GM23248 (cell line): ENCODE measurements at regions not wholly inside any gene's neighbourhood (a gene's known extent, or its start where the extent isn't known, plus 50 kb on each side); places are given as distances from the start of the nearest gene placed in this dataset.

Experiments used
- DNase-seq: peaks from one replicate; pipeline ENCODE4 v3.0.0-alpha.2; 2015
- H2AFZ ChIP-seq: fragments of 200-600 bp; sonication (generic); 2 replicates; pipeline ENCODE4 v1.6.1; 2016; ENCODE audit warnings: antibody characterized with exemption
- H3F3A ChIP-seq: fragments of 200-600 bp; sonication (generic); 2 replicates; pipeline ENCODE4 v1.6.1; 2016; ENCODE audit warnings: mild to moderate bottlenecking, antibody characterized with exemption, mixed run types; ENCODE audit not compliant: insufficient read depth
- H3K27ac ChIP-seq: fragments of 200-600 bp; sonication (generic); 2 replicates; pipeline ENCODE4 v1.5.1; 2016; ENCODE audit warnings: mild to moderate bottlenecking
- H3K27me3 ChIP-seq: fragments of 200-600 bp; sonication (generic); replicated peaks from 2 replicates; pipeline ENCODE4 v1.6.1; 2016; ENCODE audit warnings: mild to moderate bottlenecking; ENCODE audit not compliant: insufficient read depth
- H3K36me3 ChIP-seq: fragments of 200-600 bp; sonication (generic); 2 replicates; pipeline ENCODE4 v1.6.1; 2016; ENCODE audit warnings: low read depth, mild to moderate bottlenecking
- H3K4me1 ChIP-seq: fragments of 200-600 bp; sonication (generic); 2 replicates; pipeline ENCODE4 v1.6.1; 2016; ENCODE audit warnings: mild to moderate bottlenecking; ENCODE audit not compliant: insufficient read depth
- H3K4me2 ChIP-seq: fragments of 200-600 bp; sonication (generic); one replicate; pipeline ENCODE4 v1.6.1; 2016; ENCODE audit warnings: mild to moderate bottlenecking; ENCODE audit not compliant: unreplicated experiment
- H3K4me3 ChIP-seq: fragments of 200-600 bp; sonication (generic); 2 replicates; pipeline ENCODE4 v1.5.1; 2016; ENCODE audit warnings: mild to moderate bottlenecking
- H3K79me2 ChIP-seq: fragments of 200-600 bp; sonication (generic); 2 replicates; pipeline ENCODE4 v1.6.1; 2016; ENCODE audit warnings: mild to moderate bottlenecking; ENCODE audit not compliant: insufficient read depth
- H3K9ac ChIP-seq: fragments of 200-600 bp; sonication (generic); 2 replicates; pipeline ENCODE4 v1.6.1; 2016; ENCODE audit warnings: mild to moderate bottlenecking
- H3K9me2 ChIP-seq: fragments of 200-600 bp; sonication (generic); 2 replicates; pipeline ENCODE4 v1.6.1; 2016; ENCODE audit warnings: mixed run types, mild to moderate bottlenecking, moderate library complexity; ENCODE audit not compliant: insufficient read depth
- H3K9me3 ChIP-seq: fragments of 200-600 bp; sonication (generic); one replicate; pipeline ENCODE4 v1.6.1; 2017; ENCODE audit warnings: low read depth
- H4K20me1 ChIP-seq: fragments of 200-600 bp; sonication (generic); 2 replicates; pipeline ENCODE4 v1.6.0; 2016; ENCODE audit not compliant: insufficient read depth
- EZH2 ChIP-seq: fragments of 200-600 bp; sonication (generic); IDR thresholded peaks from 2 replicates; pipeline ENCODE4 v1.6.1; 2018; ENCODE audit warnings: antibody characterized with exemption, mild to moderate bottlenecking; ENCODE audit not compliant: insufficient read depth, poor library complexity, severe bottlenecking
- EZH2phosphoT487 ChIP-seq: fragments of 200-600 bp; sonication (generic); IDR thresholded peaks from 2 replicates; pipeline ENCODE4 v1.6.1; 2018; ENCODE audit warnings: antibody characterized with exemption, moderate library complexity, mild to moderate bottlenecking, low read depth; ENCODE audit not compliant: insufficient read depth
- WGBS, 2 experiments: methylation state at CpG; one replicate each; pipeline ENCODE4 v1.1.6; 2015 to 2017; ENCODE audit warnings: low lambda C conversion rate in 2 of 2, low coverage in 1 of 2; ENCODE audit errors: missing lambda C conversion rate in 2 of 2; 5-methylcytosine and 5-hydroxymethylcytosine counted together
- in situ Hi-C: fragments of 300-500 bp; cut with MboI; formaldehyde crosslinking; loops from 2 replicates; pipeline ENCODE4 v1.15.0; 2020

- Histone ChIP-seq H3K9me2 (no peaks in the 10 kb centered on the region), H3K4me2 (no peak overlapping the region), H3K27ac (no peak overlapping the region), H3K27me3 (no peaks in the 10 kb centered on the region), H3K4me3 (no peak overlapping the region), H4K20me1 (no peaks in the 10 kb centered on the region), H2AFZ (no peak overlapping the region), H3K9ac (no peak overlapping the region), H3K4me1 (no peaks in the 10 kb centered on the region), H3K79me2 (no peaks in the 10 kb centered on the region), H3K9me3 (no peaks in the 10 kb centered on the region), H3F3A (no peaks in the 10 kb centered on the region), H3K36me3 (no peaks in the 10 kb centered on the region)
- TF ChIP-seq EZH2phosphoT487, result no peak
- no peak for TF ChIP-seq EZH2
- DNase-seq, result no peak
- in situ Hi-C loops, result no loop called here
- WGBS, 2 experiments, result 22 to 26% methylated on average over 5 of the region's 5 CpGs
Measured at GRCh38 chr16:74046524-74046923, 250.1 kb upstream of the PSMD7 start.

GRCh38 chr16:74045513-74045912 is 251.1 kb upstream of the PSMD7 start:
- H3K4me2 ChIP-seq, result no peak overlapping the region
- no peak overlapping the region for H2AFZ ChIP-seq
- H3K27ac ChIP-seq, result no peak overlapping the region
- TF ChIP-seq EZH2phosphoT487 (no peak), EZH2 (no peak)
- 44 to 57% methylated on average over 3 of the region's 3 CpGs for WGBS, 2 experiments
- H4K20me1 ChIP-seq, result no peaks in the 10 kb centered on the region
- no peaks in the 10 kb centered on the region for H3K79me2 ChIP-seq
- no peaks in the 10 kb centered on the region for H3K9me3 ChIP-seq
- no peaks in the 10 kb centered on the region for H3K4me1 ChIP-seq
- no peaks in the 10 kb centered on the region for H3K9me2 ChIP-seq
- no peak overlapping the region for H3K4me3 ChIP-seq
- H3K27me3 ChIP-seq, result no peaks in the 10 kb centered on the region
- no peak overlapping the region for H3K9ac ChIP-seq
- H3K36me3 ChIP-seq, result no peaks in the 10 kb centered on the region
- no peaks in the 10 kb centered on the region for H3F3A ChIP-seq
- DNase-seq, result no peak
- in situ Hi-C loops, result no loop called here

GRCh38 chr16:74035816-74036215 is 260.8 kb upstream of the PSMD7 start:
- Histone ChIP-seq H3K9me3 (no peaks in the 10 kb centered on the region), H2AFZ (no peak overlapping the region), H3K9ac (no peak overlapping the region), H3K9me2 (no peaks in the 10 kb centered on the region), H3K36me3 (no peaks in the 10 kb centered on the region), H3K27ac (no peak overlapping the region), H3K27me3 (0 out of 2 replicates have a peak, but pooled peaks cover 7% of the 10 kb centered on the region), H3K4me3 (no peak overlapping the region), H3K79me2 (no peaks in the 10 kb centered on the region), H3F3A (no peaks in the 10 kb centered on the region), H4K20me1 (no peaks in the 10 kb centered on the region), H3K4me1 (no peaks in the 10 kb centered on the region), H3K4me2 (no peak overlapping the region)
- peak; percentile 30 for DNase-seq
- in situ Hi-C loops, result no loop called here
- TF ChIP-seq EZH2phosphoT487, result no peak
- TF ChIP-seq EZH2, result no peak
- 0% methylated on average over 1 of the region's 1 CpG for WGBS, 2 experiments

GRCh38 chr16:74034862-74035261 is 261.8 kb upstream of the PSMD7 start:
- peak; percentile 51 for DNase-seq
- 24 to 26% methylated on average over 4 of the region's 4 CpGs for WGBS, 2 experiments

GRCh38 chr16:74034200-74034599 is 262.4 kb upstream of the PSMD7 start:
- Histone ChIP-seq H2AFZ (no peak overlapping the region), H3K9ac (no peak overlapping the region), H4K20me1 (no peaks in the 10 kb centered on the region), H3K4me3 (no peak overlapping the region), H3K27ac (no peak overlapping the region), H3K4me1 (no peaks in the 10 kb centered on the region), H3K79me2 (no peaks in the 10 kb centered on the region), H3K27me3 (0 out of 2 replicates have a peak, but pooled peaks cover 7% of the 10 kb centered on the region), H3K9me2 (no peaks in the 10 kb centered on the region), H3F3A (no peaks in the 10 kb centered on the region), H3K9me3 (no peaks in the 10 kb centered on the region), H3K36me3 (no peaks in the 10 kb centered on the region), H3K4me2 (no peak overlapping the region)
- whole genome bisulfite sequencing, 2 experiments, result 16 to 20% methylated on average over 9 of the region's 9 CpGs
- DNase-seq, result no peak
- in situ Hi-C loops, result no loop called here
- no peak for TF ChIP-seq EZH2
- TF ChIP-seq EZH2phosphoT487, result no peak

More at GRCh38 chr16:74034862-74035261, 261.8 kb upstream of the PSMD7 start:
- H3F3A ChIP-seq, result no peaks in the 10 kb centered on the region
- TF ChIP-seq EZH2phosphoT487 (no peak), EZH2 (no peak)
- in situ Hi-C loops, result no loop called here
- no peaks in the 10 kb centered on the region for H3K4me1 ChIP-seq
- no peaks in the 10 kb centered on the region for H3K9me3 ChIP-seq
- H3K4me3 ChIP-seq, result no peak overlapping the region
- H4K20me1 ChIP-seq, result no peaks in the 10 kb centered on the region
- no peak overlapping the region for H3K4me2 ChIP-seq
- no peaks in the 10 kb centered on the region for H3K79me2 ChIP-seq
- H2AFZ ChIP-seq, result no peak overlapping the region
- H3K9ac ChIP-seq, result no peak overlapping the region
- no peak overlapping the region for H3K27ac ChIP-seq
- H3K9me2 ChIP-seq, result no peaks in the 10 kb centered on the region
- no peaks in the 10 kb centered on the region for H3K36me3 ChIP-seq
- 0 out of 2 replicates have a peak, but pooled peaks cover 7% of the 10 kb centered on the region for H3K27me3 ChIP-seq
